ENCODE measurements at regions not wholly inside any gene's neighbourhood (a gene's known extent, or its start where the extent isn't known, plus 50 kb on each side); places are given as distances from the start of the nearest gene placed in this dataset.

DNA sequence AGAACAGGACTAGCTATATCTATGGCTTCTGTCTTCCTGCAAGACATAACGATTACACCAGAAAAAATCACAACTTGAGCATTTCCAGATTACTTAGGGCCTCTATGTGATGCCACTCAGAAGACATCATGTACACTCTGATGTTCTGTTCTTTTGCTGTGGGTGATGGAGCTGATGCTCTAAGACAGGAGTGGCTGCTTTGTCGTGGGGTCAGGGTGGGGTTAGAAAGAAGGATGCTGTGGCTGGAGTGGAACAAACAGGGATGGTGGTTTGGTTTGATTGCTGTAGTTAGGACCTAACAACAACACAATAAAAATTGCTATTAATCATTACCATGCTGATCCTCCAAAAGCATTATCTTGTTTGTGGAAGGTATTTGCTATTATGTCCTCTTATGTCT is 120.3 kb upstream of the ARHGAP20 start:
- H3K4me3 ChIP-seq, result no peak overlapping the region
- H3K36me3 ChIP-seq, result no peaks in the 10 kb centered on the region
- no peak for DNase-seq (ENCODE audit: low read depth in 1 of 2, low spot score in 2 of 2)
- H3K27me3 ChIP-seq (replicated peaks), result no peaks in the 10 kb centered on the region
- peaks cover 8% of the 10 kb centered on the region; the same call in 1 of the 2 replicates for H3K4me1 ChIP-seq (replicated peaks)
- no peak overlapping the region for H3K27ac ChIP-seq
- H3K9me3 ChIP-seq (replicated peaks), result no peaks in the 10 kb centered on the region

DNA sequence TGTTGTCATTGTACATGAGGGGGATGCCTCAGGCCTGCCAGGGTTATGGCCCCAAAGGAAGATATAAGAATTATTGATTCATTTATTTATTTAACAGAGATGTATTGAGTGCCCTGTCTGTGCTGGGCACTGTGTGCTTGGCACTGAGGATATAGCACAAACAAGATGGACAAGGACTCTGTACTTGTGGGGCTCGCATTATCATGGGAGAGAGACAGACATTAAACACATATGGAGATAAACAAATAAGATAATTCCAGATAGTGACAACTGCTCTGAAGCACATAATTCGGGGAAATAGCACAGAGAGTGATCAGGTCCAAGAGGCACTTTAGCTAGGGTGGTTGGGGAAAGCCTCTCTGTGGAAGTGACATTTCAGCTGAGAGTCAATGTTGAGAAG is 119.8 kb upstream of the ARHGAP20 start:
- Histone ChIP-seq H3K4me1 (replicated peaks) (peaks cover 8% of the 10 kb centered on the region; the same call in 1 of the 2 replicates), H3K27me3 (replicated peaks) (no peaks in the 10 kb centered on the region), H3K4me3 (no peak overlapping the region), H3K27ac (no peak overlapping the region), H3K36me3 (no peaks in the 10 kb centered on the region), H3K9me3 (replicated peaks) (no peaks in the 10 kb centered on the region)
- no peak for DNase-seq (ENCODE audit: low read depth in 1 of 2, low spot score in 2 of 2)

GRCh38 chr11:110830747-110831146 is 118.5 kb upstream of the ARHGAP20 start:
- Histone ChIP-seq H3K4me3 (no peak overlapping the region), H3K9me3 (replicated peaks) (no peaks in the 10 kb centered on the region), H3K27ac (no peak overlapping the region), H3K4me1 (replicated peaks) (peaks cover 8% of the 10 kb centered on the region; the same call in 1 of the 2 replicates), H3K27me3 (replicated peaks) (no peaks in the 10 kb centered on the region), H3K36me3 (no peaks in the 10 kb centered on the region)
- DNase-seq (ENCODE audit: low read depth in 1 of 2, low spot score in 2 of 2), result no peak

- H3K27me3 ChIP-seq (replicated peaks), result no peaks in the 10 kb centered on the region
- no peaks in the 10 kb centered on the region for H3K36me3 ChIP-seq
- no peaks in the 10 kb centered on the region for H3K9me3 ChIP-seq (replicated peaks)
- peaks cover 8% of the 10 kb centered on the region; the same call in 1 of the 2 replicates for H3K4me1 ChIP-seq (replicated peaks)
- no peak overlapping the region for H3K4me3 ChIP-seq
- no peak overlapping the region for H3K27ac ChIP-seq
- no peak for DNase-seq (ENCODE audit: low read depth in 1 of 2, low spot score in 2 of 2)
Observed at GRCh38 chr11:110830344-110830743, 118.1 kb upstream of the ARHGAP20 start.

DNA sequence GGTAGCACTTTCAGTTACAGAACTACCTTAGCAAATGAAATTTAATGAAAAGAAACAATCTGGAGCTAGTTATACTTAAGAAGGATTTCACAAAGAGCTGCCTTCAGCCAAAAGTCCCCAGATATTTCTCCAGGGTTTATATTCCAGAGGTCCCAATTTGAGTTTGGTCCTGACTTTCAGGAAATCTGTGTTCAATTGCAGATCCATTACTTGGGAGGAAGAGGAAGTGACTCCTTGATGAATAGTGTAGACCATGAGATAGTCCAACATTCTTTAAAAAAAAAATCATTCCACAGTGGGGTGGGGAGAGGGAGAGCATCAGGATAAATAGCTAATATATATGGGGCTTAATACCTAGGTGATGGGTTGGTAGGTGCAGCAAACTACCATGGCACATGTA is 117.6 kb upstream of the ARHGAP20 start:
- H3K27me3 ChIP-seq (replicated peaks), result no peaks in the 10 kb centered on the region
- no peak overlapping the region for H3K27ac ChIP-seq
- no peak overlapping the region for H3K4me3 ChIP-seq
- H3K36me3 ChIP-seq, result no peaks in the 10 kb centered on the region
- no peaks in the 10 kb centered on the region for H3K9me3 ChIP-seq (replicated peaks)
- no peak for DNase-seq (ENCODE audit: low read depth in 1 of 2, low spot score in 2 of 2)
- H3K4me1 ChIP-seq (replicated peaks), result peaks cover 8% of the 10 kb centered on the region; the same call in 1 of the 2 replicates

- Histone ChIP-seq H3K9me3 (replicated peaks) (no peaks in the 10 kb centered on the region), H3K4me3 (no peak overlapping the region), H3K36me3 (no peaks in the 10 kb centered on the region), H3K27ac (no peak overlapping the region), H3K4me1 (replicated peaks) (peaks cover 5% of the 10 kb centered on the region; the same call in 1 of the 2 replicates), H3K27me3 (replicated peaks) (no peaks in the 10 kb centered on the region)
- DNase-seq (ENCODE audit: low read depth in 1 of 2, low spot score in 2 of 2), result no peak
Observed at GRCh38 chr11:110828086-110828485, 115.8 kb upstream of the ARHGAP20 start.

DNA sequence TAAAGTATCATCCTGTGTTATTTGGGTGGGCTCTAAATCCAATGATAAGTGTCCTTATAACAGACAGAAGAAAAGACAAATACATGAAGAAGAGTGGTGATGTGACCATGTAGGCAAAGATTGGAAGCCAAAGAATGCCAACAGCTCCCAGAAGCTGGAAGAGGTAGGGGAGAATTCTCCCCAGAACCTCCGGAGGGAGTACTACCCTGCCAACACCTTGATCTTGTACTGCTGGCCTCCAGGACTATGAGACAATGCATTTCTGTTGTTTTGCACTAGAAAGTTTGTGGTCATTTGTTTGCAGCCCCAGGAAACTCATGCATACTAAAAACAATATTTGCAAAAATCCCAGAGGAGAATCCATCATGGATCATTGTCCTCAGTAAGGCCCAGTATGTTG is 115.0 kb upstream of the ARHGAP20 start:
- H3K27me3 ChIP-seq (replicated peaks), result no peaks in the 10 kb centered on the region
- no peak for DNase-seq (ENCODE audit: low read depth in 1 of 2, low spot score in 2 of 2)
- no peak overlapping the region for H3K4me3 ChIP-seq
- H3K4me1 ChIP-seq (replicated peaks), result no peaks in the 10 kb centered on the region
- no peaks in the 10 kb centered on the region for H3K9me3 ChIP-seq (replicated peaks)
- H3K27ac ChIP-seq, result no peak overlapping the region
- H3K36me3 ChIP-seq, result no peaks in the 10 kb centered on the region

- Histone ChIP-seq H3K4me3 (no peak overlapping the region), H3K27me3 (replicated peaks) (no peaks in the 10 kb centered on the region), H3K36me3 (no peaks in the 10 kb centered on the region), H3K9me3 (replicated peaks) (no peaks in the 10 kb centered on the region), H3K27ac (no peak overlapping the region), H3K4me1 (replicated peaks) (no peaks in the 10 kb centered on the region)
- DNase-seq (ENCODE audit: low read depth in 1 of 2, low spot score in 2 of 2), result no peak
Observed at GRCh38 chr11:110824912-110825620, 112.8 kb upstream of the ARHGAP20 start.

- Histone ChIP-seq H3K4me1 (replicated peaks) (no peaks in the 10 kb centered on the region), H3K4me3 (no peak overlapping the region), H3K9me3 (replicated peaks) (no peaks in the 10 kb centered on the region), H3K27me3 (replicated peaks) (no peaks in the 10 kb centered on the region), H3K27ac (no peak overlapping the region), H3K36me3 (no peaks in the 10 kb centered on the region)
- DNase-seq (ENCODE audit: low read depth in 1 of 2, low spot score in 2 of 2), result no peak
Observed at GRCh38 chr11:110818032-110818687, 105.9 kb upstream of the ARHGAP20 start.

GRCh38 chr11:110812086-110812733 is 100.0 kb upstream of the ARHGAP20 start:
- no peak for DNase-seq (ENCODE audit: low read depth in 1 of 2, low spot score in 2 of 2)
- H3K36me3 ChIP-seq, result no peaks in the 10 kb centered on the region

DNA sequence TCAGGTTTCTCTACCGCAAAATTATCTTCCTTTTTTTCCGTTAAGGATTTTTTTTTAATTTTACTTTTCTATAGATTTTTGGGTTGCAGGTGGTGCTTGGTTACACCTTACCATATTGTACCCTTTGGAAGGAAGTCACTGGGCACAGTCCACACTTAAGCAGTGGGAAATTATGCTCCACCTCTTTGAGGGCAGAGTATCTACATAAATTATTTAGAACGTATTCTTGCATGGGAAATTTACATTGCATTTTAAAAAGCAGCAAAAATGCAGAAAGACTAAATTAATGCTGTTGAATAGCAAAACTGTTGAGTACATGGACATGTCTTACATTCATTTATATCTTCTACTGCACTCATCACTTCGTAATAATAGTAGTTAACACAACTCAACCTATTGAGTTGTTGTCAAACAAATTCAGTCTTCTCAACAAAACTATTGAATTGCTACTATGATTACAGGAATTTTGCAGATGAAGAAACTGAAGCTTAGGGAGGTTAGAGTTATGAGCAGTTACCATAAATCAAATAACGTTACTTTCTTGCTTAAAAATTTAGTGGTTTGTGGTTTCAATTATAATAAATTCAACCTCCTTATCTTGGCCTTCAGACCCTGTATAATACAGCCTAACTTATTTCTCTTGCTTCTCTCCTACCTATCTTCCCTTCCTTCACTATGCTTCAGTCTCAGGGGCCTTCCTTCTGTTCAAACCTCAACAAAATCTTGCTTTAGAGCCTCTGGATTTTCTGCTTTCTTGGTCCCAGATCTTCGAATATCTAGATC is 97.4 kb upstream of the ARHGAP20 start:
- Histone ChIP-seq H3K4me1 (replicated peaks) (no peaks in the 10 kb centered on the region), H3K36me3 (no peaks in the 10 kb centered on the region), H3K9me3 (replicated peaks) (no peaks in the 10 kb centered on the region), H3K4me3 (no peak overlapping the region), H3K27ac (no peak overlapping the region), H3K27me3 (replicated peaks) (no peaks in the 10 kb centered on the region)
- DNase-seq (ENCODE audit: low read depth in 1 of 2, low spot score in 2 of 2), result no peak

More at GRCh38 chr11:110812086-110812733, 100.0 kb upstream of the ARHGAP20 start:
- no peaks in the 10 kb centered on the region for H3K4me1 ChIP-seq (replicated peaks)
- no peak overlapping the region for H3K27ac ChIP-seq
- no peaks in the 10 kb centered on the region for H3K9me3 ChIP-seq (replicated peaks)
- H3K4me3 ChIP-seq, result no peak overlapping the region
- no peaks in the 10 kb centered on the region for H3K27me3 ChIP-seq (replicated peaks)

GRCh38 chr11:110808248-110808647 is 96.0 kb upstream of the ARHGAP20 start:
- H3K9me3 ChIP-seq (replicated peaks), result no peaks in the 10 kb centered on the region
- no peak for DNase-seq (ENCODE audit: low read depth in 1 of 2, low spot score in 2 of 2)
- H3K27me3 ChIP-seq (replicated peaks), result no peaks in the 10 kb centered on the region
- H3K4me3 ChIP-seq, result no peak overlapping the region
- H3K36me3 ChIP-seq, result no peaks in the 10 kb centered on the region
- H3K4me1 ChIP-seq (replicated peaks), result no peaks in the 10 kb centered on the region
- H3K27ac ChIP-seq, result no peak overlapping the region

DNA sequence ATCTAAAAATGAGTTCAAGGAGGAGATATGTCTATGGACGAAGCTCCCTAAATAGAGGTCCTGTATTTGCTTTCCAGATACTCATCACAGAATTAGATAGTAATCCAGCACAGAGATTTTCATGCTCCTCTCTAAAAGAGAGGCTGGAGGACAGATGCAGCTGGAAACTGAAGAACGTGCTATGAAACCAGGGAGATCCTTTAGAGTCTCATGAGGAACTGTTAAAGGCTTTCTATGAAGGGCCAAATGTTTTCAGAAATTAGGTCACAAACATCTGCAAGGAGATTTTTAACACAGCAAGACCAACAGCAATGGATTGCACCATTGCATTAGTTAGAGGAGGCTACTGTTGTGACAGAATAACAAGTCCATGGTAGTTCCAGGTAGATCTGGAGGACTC is 95.6 kb upstream of the ARHGAP20 start:
- H3K27ac ChIP-seq, result no peak overlapping the region
- no peaks in the 10 kb centered on the region for H3K36me3 ChIP-seq
- no peaks in the 10 kb centered on the region for H3K9me3 ChIP-seq (replicated peaks)
- H3K27me3 ChIP-seq (replicated peaks), result no peaks in the 10 kb centered on the region
- no peaks in the 10 kb centered on the region for H3K4me1 ChIP-seq (replicated peaks)
- no peak overlapping the region for H3K4me3 ChIP-seq
- DNase-seq (ENCODE audit: low read depth in 1 of 2, low spot score in 2 of 2), result no peak

Data from SJSA1 (cell line).